Stromal cell of bone marrow (primary cell): ENCODE measurements at regions not wholly inside any gene's neighbourhood (a gene's known extent, or its start where the extent isn't known, plus 50 kb on each side); places are given as distances from the start of the nearest gene placed in this dataset.

ENCODE experiments used
- DNase-seq: peaks from one replicate; pipeline ENCODE4 v3.0.0-alpha.2; 2012; ENCODE audit warnings: low read depth

DNA sequence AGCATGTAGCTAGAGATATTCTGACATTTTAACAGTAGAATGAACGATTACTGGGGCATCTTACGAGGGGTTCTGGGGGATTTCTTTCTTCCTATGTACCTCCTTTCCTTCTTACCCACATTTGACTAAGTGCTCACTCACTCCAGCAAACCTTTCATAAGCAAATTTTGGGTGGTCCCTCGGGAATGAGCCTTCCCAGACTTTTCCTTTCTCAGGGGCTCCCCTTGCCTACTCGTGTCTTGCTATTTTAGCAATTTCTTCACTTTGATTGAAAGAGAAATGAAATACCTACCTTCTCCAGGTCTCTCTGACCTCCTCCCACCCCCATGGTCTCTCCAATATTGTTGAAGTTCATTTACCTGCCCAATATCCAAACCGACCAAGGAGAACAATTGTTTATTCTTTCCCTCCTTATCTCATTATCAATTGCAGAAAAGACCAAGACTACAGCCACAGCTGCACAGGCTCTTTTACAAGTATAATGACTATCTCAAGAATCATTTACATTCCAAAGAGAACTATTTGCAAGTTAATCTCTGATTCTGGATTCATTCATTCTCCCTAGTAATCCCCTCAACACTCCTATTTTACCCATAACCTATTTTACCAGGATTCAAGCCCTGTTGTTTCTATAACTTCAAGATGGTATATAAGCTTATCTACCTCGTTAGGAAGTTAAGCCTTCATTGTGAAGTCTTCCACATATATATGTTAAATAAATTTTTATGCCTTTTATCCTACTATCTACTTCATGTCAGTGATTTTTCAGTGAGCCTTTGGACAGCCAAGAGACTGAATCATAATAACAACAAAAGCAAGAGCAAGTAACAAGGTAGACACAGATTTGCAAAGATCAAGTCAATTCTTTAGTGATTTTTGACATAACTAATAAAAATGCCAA is 480.6 kb downstream of the IPMK start:
- no peak for DNase-seq

DNA sequence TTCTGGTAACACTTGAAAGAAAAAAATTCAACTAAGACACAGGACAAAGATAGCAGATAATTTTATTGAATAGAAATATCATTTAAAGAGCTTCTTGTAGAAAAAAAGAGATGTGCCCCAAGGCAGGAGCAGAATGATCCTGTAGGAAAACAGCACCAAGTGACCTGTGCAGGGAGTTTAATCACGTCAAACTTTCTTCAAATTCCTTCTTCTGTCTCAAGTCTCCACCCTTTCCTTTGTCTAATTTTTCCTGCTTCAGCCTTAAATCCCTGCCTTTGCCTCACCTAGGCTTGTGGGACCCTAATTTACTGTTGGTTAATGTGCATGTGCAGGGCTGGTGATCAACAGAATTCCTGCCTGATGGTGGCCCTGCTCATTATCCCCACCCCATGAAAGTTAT is 481.4 kb downstream of the IPMK start:
- no peak for DNase-seq

DNA sequence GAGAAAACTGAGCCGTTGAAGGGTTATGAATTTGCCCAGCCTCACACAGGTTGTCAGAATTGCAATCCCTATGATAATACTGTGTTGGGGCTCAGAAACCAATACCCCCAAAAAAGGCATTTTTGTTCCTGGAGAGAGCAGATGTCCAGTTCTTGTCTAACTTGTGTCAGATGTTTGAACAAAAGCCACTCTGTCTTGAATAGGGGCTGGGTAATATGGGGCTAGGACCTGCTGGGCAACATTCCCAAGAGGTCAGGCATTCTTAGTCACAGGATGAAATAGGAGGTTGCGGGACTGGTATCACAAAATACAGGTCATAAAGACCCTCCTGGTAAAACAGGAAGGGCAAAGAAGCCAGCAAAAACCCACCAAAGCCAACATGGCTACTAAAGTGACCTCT is 482.1 kb downstream of the IPMK start:
- no peak for DNase-seq

DNA sequence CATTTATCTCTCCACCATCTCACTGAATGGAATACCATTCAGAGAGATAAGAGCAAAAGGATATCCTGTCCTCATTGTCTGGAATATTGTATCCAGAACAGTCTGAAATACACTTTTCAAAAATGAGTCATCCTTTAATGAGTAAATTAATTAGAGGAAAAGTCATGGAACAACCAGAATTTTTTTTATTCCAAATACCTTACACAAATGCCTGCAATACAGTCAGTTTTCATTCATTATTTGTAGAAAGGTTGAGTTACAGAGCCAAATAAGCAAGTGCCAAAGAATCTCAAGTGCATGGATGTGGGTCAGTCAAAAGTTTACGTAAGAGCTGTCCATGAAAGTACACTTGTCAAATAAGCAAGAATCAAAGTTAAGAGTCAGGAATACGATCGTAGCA is 482.6 kb downstream of the IPMK start:
- DNase-seq, result no peak

DNA sequence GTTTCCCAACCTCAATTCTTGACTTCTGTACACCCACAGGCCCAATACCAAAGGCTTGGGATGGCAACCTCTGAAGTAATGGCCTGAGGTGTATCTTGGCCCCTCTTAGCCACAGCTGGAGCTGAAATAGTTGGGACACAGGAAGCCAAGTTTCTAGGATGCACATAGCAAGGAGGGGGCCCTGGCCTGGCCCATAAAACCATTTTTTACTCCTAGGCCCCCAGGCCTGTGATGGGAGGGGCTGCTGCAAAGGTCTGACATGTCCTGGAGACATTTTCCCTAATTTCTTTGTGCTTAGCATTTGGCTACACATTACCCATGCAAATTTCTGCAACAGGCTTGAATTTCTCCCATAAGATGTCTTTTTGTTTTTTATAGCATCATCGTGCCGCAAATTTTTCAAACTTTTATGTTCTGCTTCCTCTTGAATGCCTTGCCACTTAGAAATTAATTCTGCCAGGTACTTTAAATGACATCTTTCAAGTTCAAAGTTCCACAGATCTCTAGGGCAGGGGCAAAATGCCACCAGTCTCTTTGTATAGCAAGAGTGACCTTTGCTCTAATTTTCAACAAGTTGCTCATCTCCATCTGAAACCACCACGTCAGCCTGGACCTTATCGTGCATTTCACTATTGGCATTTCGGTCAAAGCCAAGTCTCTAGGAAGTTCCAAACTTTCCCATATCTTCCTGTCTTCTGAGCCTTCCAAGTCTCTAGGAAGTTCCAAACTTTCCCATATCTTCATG is 490.8 kb downstream of the IPMK start:
- no peak for DNase-seq

DNA sequence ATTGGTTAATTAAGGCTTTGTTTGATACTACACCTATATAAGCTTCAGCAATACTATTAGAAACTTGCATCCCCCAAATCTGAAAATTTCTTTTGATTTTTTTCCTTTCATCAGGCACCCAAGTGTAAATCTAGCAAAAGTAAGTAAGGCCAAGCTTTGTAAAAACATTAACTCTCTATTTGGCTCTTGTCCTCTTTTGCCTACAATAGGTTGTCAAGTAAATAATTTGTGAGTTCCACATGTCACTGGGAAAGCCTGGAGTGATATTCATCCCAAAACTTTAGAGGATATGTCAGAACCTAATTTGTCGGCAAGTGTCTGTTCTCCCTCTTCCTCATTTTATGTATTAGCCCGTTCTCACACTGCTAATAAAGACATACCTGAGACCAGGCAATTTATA is 492.4 kb downstream of the IPMK start:
- DNase-seq, result no peak

DNA sequence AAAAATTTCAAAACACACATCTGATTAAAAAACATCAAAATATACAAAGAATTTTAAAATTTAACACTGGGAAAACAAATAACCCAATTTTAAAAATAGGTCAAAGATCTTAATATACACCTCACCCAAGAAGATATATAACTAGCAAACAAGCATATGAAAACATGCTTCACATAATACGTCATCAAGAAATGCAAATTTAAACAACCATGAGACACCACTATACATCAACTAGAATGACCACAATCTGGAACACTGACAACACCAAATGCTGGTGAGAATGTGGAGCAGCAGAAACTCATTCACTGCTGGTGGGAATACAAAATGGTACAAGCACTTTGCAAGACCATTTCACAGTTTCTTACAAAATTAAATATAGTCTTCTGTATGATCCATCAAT is 498.4 kb downstream of the IPMK start:
- DNase-seq, result no peak

DNA sequence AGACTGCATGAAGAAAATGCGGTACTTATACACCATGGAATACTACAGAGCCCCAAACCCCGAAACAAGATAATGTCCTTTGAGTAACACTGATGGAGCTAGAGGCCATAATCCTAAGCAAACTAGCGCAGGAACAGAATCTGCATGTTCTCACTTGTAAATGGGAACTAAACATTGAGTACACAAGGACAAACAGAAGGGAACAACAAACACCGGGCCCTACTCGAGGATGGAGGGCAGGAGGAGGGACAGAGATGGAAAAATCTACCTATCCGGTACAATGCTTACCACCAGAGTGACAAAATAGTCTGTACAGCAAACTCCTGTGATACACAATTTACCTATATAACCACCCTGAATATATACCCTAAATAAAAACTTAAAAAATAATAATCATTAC is 507.9 kb downstream of the IPMK start:
- no peak for DNase-seq

DNA sequence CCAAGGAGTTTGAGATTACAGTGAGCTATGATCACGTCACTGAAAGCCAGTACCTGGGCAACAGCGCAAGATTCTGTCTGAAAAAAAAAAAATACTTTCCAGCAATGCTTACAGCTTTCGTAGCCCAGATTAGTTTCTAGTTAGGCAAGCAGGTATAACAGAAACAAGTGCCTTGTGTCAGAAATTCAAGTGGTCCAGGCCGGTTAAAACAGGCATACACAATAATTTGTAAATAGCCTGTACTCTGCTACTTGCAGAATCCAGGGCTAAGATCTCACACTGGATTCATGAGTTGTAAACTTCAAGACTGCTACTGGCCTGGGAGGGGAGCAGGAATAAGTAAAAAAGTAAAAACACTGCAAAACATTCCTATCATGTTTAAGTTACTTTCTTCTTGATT is 512.9 kb downstream of the IPMK start:
- DNase-seq, result no peak

DNA sequence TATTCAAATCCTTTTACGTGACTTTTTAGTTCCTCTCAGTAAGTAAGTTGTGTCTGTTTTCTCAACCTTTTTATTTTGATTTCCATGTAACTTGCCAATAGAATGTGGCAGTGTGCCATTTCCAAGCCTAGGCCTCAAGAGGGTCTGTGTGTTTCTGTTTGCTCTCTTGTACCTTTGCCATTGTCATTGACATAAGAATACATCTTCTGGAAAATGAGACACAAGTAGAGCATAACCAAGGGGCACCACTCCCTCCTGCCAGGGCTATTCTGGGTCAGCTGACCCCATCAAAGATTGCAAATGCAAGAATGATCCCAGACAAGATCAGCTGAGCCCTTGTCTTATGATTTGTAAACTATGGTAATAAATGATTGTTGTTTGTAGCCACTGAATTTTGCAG is 524.0 kb downstream of the IPMK start:
- no peak for DNase-seq

DNA sequence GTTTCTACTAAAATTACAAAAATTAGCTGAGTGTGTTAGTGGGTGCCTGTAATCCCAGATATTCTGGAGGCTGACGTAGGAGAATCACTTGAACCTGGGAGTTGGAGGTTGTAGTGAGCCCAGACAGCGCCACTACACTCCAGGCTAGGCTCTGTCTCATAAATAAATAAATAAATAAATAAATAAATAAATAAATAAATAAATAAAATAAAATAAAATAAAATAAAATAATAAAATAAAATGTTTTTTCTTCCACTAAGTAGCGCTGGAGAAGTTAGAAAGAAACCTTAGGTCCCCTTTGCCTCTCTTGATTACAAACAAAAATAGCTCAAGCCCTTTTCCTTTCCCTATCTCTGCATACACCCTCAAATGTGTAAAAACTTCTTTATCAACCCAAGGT is 525.9 kb downstream of the IPMK start:
- no peak for DNase-seq

DNA sequence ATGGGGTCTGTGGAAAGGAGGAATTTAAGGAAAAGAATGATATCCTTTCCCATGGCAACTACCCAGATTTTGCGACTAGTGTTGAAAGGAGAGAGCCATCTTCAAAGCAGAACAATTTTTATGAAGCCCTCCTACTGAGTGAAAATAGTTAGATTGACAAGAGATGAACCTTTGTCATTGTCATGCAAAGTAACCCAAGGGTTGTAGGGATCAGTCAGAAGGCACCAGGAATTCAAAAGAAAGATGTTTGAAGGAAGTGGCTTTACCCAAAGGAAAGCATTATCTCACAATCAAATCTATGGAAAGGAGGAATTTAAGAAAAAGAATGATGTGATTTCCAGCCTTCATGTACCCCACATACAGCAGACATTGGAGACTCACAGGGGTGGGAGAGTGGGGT is 544.4 kb downstream of the IPMK start:
- no peak for DNase-seq

DNA sequence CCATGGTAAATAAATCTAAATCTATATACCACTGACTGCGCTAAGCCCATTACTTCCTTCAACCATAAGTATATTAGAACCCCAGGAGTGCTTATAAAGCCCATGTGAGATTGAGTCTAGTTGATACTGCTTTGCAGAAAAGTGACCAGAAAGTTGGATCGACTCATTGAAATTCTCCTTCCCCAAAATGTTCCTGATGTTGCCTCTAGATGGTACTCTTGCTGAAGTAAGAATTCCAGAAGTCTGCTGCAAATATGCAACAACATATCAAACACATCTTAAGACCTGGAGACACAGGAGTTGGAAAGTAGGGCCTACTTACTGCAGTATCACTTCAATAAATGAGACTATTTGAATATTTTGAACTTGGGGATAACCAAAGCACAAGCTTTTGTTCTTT is 550.8 kb downstream of the IPMK start:
- DNase-seq, result peak; percentile 13

DNA sequence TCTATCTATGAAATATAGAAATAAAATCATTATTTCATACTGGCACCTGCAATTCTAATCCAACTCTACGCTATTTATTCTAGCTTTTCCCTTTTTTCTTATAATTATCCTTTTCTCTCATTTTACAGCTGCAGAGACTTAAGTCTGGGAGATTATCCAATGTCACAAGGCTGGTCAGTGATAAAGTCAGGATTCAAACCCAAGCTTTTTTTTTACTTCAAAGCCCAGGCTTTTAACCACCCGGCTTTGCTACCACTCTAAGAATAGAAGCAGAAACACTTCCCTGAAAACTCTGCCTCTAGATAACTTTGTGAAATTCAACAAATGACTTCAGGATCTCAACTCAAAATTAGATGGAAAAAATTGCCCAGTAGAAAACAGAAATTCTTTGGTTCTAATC is 552.5 kb downstream of the IPMK start:
- DNase-seq, result no peak

DNA sequence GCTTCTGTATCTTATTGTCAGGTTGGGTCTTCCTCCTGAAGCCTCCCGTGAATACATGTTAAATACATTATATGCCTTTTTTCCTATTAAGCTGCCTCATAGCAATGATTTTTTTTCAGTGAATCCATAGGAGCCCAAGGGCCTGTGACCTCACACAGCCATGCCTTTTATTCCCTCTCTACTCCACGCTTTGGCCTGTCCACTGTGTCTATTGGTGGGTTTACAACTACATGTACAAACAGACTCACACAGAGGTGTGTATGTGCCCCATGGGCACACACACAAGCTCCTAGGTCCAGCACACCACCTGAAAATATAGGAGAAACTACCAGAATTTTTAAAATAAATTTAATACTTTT is 560.4 kb downstream of the IPMK start:
- no peak for DNase-seq

DNA sequence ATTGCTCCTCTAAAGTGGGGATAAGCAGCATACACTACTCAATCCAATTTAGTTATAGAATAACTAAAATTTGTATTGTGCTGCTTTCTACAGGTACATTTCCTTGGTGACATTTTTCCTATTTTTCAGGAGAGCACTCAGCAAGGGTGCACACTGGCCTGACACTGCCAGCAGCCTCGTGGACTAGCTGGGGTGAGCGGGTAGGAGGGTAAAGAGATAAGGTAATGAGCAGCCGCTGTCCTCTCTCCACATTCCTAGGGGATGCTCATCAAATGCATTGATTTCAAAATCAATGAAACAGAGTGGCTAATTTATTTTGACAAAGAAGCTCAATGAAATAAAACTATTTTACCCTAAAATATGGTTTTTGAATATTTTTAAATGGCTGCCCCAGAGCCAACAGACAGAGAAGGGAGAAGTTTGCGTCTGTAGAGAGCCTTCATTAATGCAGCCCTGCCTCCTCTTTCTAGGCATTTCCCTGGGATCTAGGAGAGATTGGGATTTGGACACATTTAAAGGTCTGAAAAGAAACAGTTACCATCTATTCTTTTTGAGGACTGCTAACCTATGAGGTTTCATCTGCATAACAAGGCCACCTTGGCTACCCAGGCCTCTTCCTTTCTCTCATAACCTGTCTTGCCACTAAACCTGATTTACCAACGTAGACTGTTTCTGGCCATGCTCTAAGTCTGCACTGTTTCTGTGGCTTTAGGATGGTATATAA is 561.0 kb downstream of the IPMK start:
- no peak for DNase-seq

DNA sequence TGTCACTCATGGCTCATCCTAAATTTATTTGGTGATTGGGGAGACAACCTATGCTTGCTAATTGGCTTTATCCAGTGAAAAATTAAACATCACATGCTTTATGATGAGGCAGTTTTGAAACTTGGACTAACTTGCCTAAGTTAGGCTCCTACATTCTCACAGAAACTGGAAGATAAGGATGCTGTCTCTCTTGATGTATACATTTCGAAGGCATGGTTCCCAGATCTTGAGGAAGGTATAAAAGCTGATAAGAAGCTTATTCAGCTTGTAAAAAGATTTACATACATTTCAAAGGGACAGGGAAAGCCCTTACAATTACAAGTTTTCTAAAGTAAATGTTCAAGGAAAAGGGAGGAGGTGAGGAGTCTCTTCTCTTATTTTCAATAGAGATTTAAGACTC is 561.7 kb downstream of the IPMK start:
- DNase-seq, result no peak

DNA sequence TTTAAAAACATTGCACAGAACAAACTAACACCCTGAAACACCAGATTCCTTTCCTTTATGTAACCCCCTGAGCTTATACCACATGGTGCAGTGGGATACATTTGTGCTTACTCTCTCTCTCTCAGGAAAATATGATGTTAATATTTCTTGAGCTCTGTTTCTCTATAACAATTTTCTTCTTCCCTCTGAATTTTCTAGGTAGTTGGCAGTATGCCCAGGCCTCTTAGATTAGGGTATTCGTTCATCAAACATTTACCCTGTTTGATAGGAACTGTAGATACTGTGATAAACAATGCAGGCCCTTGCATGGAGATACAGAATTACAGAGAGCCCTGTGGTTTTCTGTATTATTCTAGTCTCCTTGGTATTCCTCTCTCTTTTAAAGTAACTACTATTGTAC is 567.8 kb downstream of the IPMK start:
- DNase-seq, result no peak

DNA sequence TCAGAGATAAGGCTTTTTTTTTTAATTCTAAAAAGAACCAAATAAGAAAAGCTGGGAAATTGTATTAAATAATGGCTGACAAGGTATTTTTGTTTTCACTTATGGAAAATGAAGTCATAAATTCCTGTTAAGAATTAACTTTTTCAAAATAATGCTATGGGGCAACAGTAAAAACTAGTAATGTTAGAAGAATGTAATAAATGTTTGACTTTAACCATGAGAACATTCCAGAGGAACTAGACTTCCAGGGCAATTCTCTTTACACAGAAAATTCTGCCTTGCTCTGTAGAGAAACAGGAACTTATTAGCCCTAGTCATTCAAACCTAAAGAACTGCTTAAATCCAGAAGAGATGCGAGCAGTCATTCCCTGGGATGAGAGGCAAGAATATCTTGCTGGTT is 571.1 kb downstream of the IPMK start:
- DNase-seq, result peak; percentile 73

DNA sequence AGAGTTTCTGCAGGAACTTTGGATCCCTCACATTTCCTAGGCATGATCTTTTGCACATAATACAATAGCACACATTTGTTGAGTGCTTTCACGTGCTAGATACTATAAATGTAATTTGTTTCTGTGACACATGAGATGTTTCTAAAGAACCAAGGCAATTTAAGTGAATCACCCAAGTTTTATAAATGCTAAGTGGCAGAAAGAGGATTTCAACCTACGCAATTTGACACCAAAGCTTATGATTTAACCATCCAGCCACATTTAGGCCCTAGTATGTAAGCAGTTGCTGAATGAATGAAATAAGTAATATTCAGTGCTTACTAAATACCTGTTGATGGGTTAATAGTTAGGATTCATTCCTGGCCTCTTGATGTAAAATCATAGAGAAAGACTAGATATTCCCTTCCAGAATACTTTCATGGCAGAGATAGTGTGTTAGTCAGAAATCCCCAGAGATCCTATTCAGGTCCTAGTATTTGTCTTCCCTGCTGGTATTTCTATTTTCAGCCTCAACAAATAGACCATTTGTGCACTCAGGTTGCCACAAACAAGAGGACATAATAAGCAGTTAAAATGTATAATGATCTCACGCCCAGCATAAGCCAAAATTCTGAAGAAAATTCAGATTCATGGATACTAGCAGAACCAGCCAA is 572.6 kb downstream of the IPMK start:
- DNase-seq, result no peak

DNA sequence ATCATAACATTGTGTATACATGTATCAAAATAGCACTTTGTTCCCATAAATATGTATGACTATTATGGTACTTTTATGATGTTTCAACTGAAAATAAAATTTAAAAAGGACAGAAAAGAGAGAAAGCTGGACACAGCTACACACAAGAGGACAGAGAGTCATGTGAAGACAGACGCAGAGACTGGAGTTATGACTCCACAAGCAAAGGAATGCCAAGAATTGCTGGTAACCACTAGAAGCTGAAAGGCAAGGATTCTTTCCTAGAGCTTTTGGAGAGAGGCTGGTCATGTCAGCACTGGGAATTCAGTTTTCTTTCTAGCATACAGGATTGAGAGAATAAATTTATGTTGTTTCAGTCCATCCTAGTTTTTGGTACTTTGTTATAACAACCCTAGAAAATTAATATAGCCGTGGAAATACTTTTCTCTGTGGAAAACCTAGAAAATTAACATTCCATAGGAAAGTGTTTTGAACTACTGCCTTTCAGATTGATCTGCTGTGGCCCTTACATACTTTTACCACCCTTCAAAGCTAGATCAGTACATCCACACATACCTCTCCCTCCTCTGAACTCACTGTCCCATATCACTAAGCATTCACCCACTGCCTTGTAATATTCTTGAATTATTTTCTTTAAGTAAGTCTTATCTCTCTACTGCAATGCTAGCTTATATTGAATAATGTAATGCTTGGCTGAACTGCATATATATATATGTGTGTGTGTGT is 575.3 kb downstream of the IPMK start:
- DNase-seq, result peak; percentile 89
